ENCODE measurements at regions not wholly inside any gene's neighbourhood (a gene's known extent, or its start where the extent isn't known, plus 50 kb on each side); places are given as distances from the start of the nearest gene placed in this dataset.

GRCh38 chr10:107436568-107436967 is 272.1 kb upstream of the SORCS1 start:
- H3K4me3 ChIP-seq (ENCODE audit: low read depth in 2 of 2, low read length in 2 of 2), result no peak overlapping the region
- in situ Hi-C loops (cut with HindIII; ENCODE audit: low pct_unique_long_range_greater_than_20kb, low sequenced_read_pairs), result no loop called here
- no peaks in the 10 kb centered on the region for H3K36me3 ChIP-seq (ENCODE audit: control insufficient read depth, insufficient read depth, low read length)
- no peak overlapping the region for H3K27ac ChIP-seq (ENCODE audit: low read length)
- H3K27me3 ChIP-seq (ENCODE audit: control insufficient read depth, insufficient read depth, low read length), result no peaks in the 10 kb centered on the region
- no TSS peak for BruUV-seq (replicated peaks)
- peaks cover 3% of the 10 kb centered on the region; the same call in 1 of the 2 replicates for H3K9me3 ChIP-seq (ENCODE audit: control insufficient read depth, insufficient read depth, low read depth, low read length)
- DNase-seq (ENCODE audit: low read depth, low spot score) (no peak), ATAC-seq (no peak)
- intact Hi-C loops (cut with micrococcal nuclease; ENCODE audit: unreplicated experiment), result no loop called here
- ChIA-PET CTCF (no interaction called here), POLR2A (no interaction called here)
- no peaks in the 10 kb centered on the region for H3K4me1 ChIP-seq (ENCODE audit: control insufficient read depth, insufficient read depth, low read length)
- TF ChIP-seq SIN3A (IDR thresholded peaks at IDR 0.05; ENCODE audit: borderline replicate concordance, insufficient read depth, low read depth, low read length), result no peak
- no peak for TF ChIP-seq CTCF (IDR thresholded peaks at IDR 0.05)
- TF ChIP-seq, protein P1, sequence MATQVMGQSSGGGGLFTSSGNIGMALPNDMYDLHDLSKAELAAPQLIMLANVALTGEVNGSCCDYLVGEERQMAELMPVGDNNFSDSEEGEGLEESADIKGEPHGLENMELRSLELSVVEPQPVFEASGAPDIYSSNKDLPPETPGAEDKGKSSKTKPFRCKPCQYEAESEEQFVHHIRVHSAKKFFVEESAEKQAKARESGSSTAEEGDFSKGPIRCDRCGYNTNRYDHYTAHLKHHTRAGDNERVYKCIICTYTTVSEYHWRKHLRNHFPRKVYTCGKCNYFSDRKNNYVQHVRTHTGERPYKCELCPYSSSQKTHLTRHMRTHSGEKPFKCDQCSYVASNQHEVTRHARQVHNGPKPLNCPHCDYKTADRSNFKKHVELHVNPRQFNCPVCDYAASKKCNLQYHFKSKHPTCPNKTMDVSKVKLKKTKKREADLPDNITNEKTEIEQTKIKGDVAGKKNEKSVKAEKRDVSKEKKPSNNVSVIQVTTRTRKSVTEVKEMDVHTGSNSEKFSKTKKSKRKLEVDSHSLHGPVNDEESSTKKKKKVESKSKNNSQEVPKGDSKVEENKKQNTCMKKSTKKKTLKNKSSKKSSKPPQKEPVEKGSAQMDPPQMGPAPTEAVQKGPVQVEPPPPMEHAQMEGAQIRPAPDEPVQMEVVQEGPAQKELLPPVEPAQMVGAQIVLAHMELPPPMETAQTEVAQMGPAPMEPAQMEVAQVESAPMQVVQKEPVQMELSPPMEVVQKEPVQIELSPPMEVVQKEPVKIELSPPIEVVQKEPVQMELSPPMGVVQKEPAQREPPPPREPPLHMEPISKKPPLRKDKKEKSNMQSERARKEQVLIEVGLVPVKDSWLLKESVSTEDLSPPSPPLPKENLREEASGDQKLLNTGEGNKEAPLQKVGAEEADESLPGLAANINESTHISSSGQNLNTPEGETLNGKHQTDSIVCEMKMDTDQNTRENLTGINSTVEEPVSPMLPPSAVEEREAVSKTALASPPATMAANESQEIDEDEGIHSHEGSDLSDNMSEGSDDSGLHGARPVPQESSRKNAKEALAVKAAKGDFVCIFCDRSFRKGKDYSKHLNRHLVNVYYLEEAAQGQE (IDR thresholded peaks at IDR 0.05; ENCODE audit: insufficient read depth in 1 of 2, low read depth in 2 of 2, low read length in 1 of 2), result no peak
- no peak for TF ChIP-seq TCF7L2 (IDR thresholded peaks at IDR 0.05; ENCODE audit: low read depth, low read length)
- no peak for TF ChIP-seq POLR2AphosphoS5 (IDR thresholded peaks at IDR 0.05; ENCODE audit: low read depth, low read length)

GRCh38 chr10:107434854-107435253 is 270.3 kb upstream of the SORCS1 start:
- ATAC-seq, result no peak
- Histone ChIP-seq H3K4me3 (ENCODE audit: low read depth in 2 of 2, low read length in 2 of 2) (no peak overlapping the region), H3K27me3 (ENCODE audit: control insufficient read depth, insufficient read depth, low read length) (no peaks in the 10 kb centered on the region), H3K4me1 (ENCODE audit: control insufficient read depth, insufficient read depth, low read length) (no peaks in the 10 kb centered on the region), H3K27ac (ENCODE audit: low read length) (no peak overlapping the region), H3K36me3 (ENCODE audit: control insufficient read depth, insufficient read depth, low read length) (no peaks in the 10 kb centered on the region), H3K9me3 (ENCODE audit: control insufficient read depth, insufficient read depth, low read depth, low read length) (peaks cover 3% of the 10 kb centered on the region; the same call in 1 of the 2 replicates)
- TF ChIP-seq CTCF (IDR thresholded peaks at IDR 0.05) (no peak), SIN3A (IDR thresholded peaks at IDR 0.05; ENCODE audit: borderline replicate concordance, insufficient read depth, low read depth, low read length) (no peak), TCF7L2 (IDR thresholded peaks at IDR 0.05; ENCODE audit: low read depth, low read length) (no peak), POLR2AphosphoS5 (IDR thresholded peaks at IDR 0.05; ENCODE audit: low read depth, low read length) (no peak)
- TF ChIP-seq, protein P1 (IDR thresholded peaks at IDR 0.05; ENCODE audit: insufficient read depth in 1 of 2, low read depth in 2 of 2, low read length in 1 of 2), result no peak
- ChIA-PET POLR2A (no interaction called here), CTCF (no interaction called here)
- intact Hi-C loops (cut with micrococcal nuclease; ENCODE audit: unreplicated experiment) (no loop called here), in situ Hi-C loops (cut with HindIII; ENCODE audit: low pct_unique_long_range_greater_than_20kb, low sequenced_read_pairs) (no loop called here)
- no TSS peak for BruUV-seq (replicated peaks)
- DNase-seq (ENCODE audit: low read depth, low spot score), result no peak

Data from Panc1 (cell line).